ENCODE measurements at regions not wholly inside any gene's neighbourhood (a gene's known extent, or its start where the extent isn't known, plus 50 kb on each side); places are given as distances from the start of the nearest gene placed in this dataset.
"Not testable (repeated sequence)": the region's sequence is repeated elsewhere in the genome, so short reads cannot be mapped to it uniquely, and the experiment has no call there.

- DNase-seq: no peak
Observed at GRCh38 chr9:73053543-73053942, 98.1 kb upstream of the ANXA1 start.

DNA sequence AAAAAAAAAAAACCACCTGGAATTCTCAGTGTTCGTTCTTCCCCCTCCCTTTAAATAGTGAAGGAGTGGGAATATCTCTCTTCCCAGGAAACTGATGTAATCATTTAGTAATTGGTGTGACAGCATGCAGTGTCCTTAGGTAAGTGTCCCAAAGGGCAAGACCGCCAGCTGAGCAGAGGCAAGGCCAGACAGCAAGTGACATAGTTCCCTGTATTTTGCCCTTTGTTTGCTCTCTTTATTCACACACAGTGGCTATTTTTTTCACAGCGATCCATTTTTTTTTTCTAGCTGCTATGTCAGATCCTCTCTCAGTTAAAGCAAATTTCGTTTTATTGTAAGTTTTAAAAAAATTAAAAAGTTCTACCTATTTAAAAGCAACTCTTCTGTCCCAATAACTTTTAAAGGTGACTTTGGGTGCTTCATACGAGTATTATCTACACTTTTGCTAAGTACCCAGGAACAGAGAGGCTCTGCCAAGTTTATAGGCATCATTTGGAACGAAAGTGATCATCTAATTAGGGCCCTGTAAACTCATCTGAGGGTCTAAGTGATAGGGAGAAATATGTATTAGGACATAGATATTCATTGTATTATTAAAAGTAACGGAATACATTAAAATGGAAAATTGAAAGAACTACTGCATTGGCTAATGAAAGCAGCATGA is 98.2 kb upstream of the ALDH1A1 start:
- no peak for DNase-seq

GRCh38 chr9:73050065-73050816 is 97.4 kb upstream of the ALDH1A1 start:
- DNase-seq: no peak

DNA sequence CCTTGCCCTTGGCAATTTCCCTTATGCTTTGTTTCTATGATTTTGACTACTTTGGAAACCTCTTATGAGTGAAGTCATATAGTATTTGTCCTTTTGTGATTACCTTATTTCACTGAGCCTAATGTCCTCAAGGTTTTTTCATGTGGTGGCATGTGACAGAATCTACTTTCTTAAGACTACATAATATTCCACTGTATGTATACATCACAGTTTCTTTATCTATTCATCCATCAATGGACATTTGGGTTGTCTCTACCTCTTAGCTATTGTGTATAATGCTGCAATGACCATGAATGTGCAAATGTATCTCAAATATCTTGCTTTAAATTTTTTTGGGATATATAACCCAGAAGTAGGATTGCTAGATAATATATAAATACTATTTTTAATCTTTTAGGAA is 96.4 kb upstream of the ALDH1A1 start:
- no peak for DNase-seq

DNA sequence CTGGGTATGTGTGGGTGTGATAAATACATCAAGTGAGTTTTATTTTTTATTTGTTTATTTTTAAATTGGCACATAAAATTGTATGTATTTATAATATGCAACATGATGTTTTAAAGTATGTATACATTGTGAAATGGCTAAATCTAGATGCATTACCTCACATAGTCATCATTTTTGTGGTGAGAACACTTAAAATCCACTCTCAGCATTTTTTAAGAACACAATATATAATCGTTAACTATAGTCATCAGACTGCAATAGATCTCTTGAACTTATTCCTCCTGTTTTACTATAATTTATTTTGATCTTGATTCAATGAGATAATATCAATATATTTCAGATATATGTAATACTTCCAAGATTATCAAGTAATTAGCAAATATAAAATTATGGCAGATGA is 93.9 kb upstream of the ALDH1A1 start:
- no peak for DNase-seq

- not testable (repeated sequence) for DNase-seq
Observed at GRCh38 chr9:73044776-73045175, 91.9 kb upstream of the ALDH1A1 start.

DNA sequence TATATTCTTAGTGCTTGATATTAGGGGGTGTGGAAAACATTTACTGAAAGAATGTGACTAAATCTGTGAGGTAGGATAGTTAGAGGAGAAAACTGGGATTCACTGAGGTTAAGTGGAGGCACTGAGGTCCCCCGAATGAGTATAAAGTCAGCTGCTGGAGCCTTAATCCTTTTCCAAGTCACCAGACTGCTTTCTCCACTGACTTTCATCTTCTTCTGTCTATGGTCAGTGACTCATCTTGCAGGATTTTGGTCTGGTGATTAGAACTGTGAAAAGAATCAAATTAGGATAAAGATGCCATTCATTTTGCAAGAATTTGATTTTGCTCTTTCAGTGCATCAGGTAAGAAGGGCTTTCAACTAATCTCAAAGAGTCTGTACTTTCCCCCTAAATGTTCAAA is 89.3 kb upstream of the ALDH1A1 start:
- no peak for DNase-seq

DNA sequence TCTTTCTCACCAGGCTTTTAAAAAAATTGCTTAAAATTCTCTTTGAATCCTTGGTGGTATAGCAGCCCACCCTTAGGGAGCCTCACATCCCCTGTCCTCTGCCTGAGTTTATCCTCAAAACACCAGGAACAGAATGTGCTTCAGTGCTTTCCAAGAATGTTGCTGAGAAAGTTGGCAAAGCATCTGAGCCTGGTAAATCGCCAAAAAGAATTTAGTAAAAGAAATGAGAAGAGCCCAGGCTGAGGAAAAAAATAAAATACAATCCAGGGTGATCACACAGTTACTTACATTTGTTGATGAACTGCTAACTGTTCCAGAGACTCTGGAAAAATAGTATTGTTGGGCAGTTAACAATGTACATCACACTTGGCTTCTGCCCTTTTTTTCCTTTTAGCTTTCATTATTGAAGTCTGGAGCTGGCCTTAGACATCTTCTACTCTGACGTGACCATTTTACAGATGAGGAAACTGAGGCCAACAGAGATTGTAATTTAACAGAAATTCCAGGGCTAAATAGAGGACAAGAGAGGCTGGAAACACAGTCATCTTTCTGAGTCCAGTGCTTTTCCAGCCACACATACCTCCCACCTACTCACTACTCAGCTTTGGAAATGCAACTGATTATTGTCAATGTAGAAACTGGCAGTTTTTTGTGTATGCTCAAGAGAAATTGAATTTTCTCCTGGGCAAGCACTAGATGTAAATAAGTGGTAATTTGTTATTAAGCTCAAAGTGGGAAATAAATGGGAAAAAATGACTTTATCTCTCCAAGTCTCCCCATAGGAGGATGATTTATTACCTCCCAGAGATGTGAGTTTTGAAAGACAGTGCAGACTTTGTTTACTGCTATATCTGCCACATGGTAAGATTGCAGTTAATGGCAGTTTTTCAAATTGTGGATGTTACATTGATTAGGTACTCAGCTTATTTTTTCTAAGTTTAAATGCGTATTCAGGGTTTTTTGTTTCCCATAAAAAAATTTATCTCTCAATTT is 86.7 kb upstream of the ALDH1A1 start:
- DNase-seq: no peak

DNA sequence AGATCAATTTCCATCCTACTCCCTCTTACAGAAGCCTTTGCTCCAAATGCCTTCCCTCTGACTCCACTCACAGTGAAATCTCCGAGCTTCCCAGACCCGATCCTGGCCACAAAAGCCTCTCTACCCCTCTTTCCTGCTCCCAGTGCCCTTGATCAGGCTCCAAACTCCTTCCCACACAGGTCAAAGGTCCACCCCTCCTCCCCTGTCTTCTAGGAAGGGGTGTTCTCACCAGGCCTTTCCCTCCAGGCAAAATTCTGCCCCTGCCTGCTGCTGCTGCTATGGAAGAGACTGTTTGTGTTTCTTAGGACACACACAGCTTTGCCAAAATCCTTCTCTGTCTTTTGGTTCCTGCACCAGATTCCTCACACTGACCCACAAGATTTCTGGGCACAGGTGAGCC is 85.8 kb upstream of the ALDH1A1 start:
- DNase-seq: no peak

DNA sequence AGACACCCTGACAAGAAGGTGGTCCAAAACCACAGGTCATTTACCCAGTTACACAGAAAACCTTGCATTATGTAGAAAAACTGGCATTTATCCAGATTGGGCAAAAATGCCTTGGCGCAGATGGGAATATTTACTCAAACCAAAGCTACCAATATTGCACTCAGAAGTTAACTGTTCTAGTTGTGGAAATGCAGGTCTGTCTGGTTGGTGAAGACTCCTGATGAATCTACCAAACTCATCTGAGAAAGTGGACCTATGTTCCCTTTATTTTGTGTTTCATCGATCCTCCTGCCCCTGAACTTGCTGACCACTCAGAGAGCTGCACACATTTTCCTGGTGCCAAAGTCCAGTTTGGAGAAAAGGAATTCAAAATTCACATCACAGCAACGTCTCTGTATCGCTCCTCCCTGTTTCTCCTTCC is 85.2 kb upstream of the ALDH1A1 start:
- no peak for DNase-seq

DNA sequence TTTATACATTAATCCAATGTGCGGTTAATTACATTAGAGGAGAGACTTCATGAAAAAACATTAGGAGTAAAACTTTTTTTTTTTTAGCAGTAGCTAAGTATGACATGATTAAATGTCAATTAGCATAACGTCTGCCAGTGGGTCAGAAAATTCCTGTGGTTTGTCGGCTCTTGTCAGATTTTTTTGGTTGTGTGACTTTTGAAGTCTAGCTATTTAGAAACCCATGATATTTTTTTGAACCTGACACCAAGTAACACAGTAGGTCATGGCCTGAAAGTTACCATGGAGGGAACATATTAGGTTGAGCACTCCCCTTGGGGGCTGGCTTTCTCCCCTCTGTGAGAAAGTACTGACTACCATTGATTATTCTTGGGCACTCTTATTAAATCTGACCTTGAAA is 84.8 kb upstream of the ALDH1A1 start:
- DNase-seq: no peak

DNA sequence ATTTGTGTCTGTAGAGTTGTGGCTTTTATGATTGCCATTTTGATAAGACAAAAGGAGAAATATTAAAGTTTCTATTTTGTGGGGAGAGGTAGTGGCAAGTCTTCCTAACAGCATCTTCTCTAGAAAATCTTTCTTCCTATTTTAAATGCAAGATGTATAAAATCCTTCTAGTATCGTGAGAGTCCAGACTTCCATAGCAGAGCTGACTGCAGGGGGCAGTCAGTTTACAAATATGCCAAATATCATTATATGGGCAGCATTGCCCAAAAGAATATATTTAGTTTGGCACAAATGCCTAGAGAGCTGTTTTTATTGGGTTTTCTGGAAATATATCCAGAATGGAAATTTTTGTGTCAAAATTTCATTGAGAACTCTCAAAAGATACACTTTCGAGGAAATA is 82.1 kb upstream of the ALDH1A1 start:
- no peak for DNase-seq

- DNase-seq: no peak
Observed at GRCh38 chr9:73031350-73031749, 78.5 kb upstream of the ALDH1A1 start.

- DNase-seq: no peak
Observed at GRCh38 chr9:73030370-73031030, 77.6 kb upstream of the ALDH1A1 start.

DNA sequence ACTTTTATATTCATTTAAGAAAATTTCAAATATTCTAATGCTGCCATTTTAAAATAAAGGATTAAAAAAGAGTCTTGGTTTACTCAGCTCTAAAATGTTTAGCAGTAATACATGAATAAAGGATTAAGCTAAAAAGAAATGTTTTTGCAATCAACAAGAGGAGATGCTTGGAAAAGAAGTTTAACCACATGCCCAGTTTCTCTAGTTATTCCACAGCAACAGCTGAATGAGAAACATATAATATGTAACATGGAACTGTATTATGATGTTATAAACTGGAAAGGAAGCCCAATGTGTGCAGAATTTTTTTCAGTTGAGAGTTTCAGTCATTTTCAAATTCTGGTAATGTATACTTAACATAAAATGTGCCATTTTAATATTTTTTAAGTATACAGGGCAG is 76.5 kb upstream of the ALDH1A1 start:
- DNase-seq: no peak

DNA sequence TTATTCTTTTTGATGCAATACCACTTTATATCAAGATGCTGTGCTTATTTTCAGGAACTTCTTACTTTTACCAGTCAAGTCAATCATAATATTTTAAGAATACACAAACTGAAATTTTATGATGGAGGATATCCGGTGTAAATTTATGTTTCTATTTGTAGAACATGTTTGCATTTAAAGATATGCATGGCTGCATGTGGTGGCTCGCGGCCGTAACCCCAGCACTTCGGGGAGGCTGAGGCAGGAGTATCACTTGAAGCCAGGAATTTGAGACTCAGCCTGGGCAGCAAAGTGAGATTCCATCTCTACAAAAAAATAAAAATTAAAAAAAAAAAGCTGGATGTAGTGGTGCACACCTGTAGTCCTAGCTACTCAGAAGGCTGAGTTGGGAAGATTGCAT is 73.5 kb upstream of the ALDH1A1 start:
- no peak for DNase-seq

DNA sequence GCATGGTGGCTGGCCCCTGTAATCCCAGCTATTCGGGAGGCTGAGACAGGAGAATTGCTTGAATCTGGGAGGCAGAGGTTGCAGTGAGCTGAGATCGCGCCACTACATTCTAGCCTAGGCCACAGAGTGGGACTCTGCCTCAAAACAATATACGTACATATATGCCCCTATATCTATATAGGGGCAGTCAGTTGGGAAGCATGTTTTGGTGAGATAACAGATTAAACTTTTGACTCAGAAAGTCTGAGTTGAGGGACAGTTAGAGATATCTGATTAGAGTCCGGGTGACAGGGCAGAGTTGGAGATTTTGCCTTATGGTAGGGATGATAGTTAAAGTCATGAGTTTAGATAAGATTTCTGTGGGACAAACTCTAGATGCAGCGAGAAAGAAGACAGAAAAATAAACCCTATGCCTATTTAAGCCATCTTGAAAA is 71.8 kb upstream of the ALDH1A1 start:
- DNase-seq: no peak

- peak in 1 of 2 donors; percentile 23 for DNase-seq
Observed at GRCh38 chr9:73023025-73023541, 70.2 kb upstream of the ALDH1A1 start.

DNA sequence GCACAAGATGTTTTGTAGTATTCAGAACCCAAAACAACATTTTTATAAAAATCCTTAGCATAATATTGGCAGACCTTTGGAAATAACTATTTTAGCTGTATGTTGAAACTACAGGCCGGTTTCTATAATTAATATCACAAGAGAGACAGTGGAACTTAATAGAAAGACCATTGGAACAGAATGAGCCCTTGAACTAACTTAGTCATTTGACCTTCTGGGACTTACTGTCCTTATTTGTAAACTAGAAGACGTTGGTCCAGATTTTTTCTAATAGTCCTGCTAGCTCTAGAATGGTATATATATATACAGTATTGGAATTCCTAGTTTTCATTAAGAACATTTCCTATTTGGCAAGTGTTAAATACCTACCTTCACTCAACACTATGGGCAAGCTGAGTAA is 69.5 kb upstream of the ALDH1A1 start:
- no peak for DNase-seq

GRCh38 chr9:73020877-73021276 is 68.0 kb upstream of the ALDH1A1 start:
- DNase-seq: no peak

- DNase-seq: no peak
Observed at GRCh38 chr9:73014011-73014410, 61.2 kb upstream of the ALDH1A1 start.

GRCh38 chr9:73011956-73012355 is 59.1 kb upstream of the ALDH1A1 start:
- DNase-seq: no peak

Measured in bone marrow (tissue), 2 donors.